HG02970 (cell line): ENCODE measurements at regions not wholly inside any gene's neighbourhood (a gene's known extent, or its start where the extent isn't known, plus 50 kb on each side); places are given as distances from the start of the nearest gene placed in this dataset.

ENCODE experiments used
- ATAC-seq: cut with Tn5 transposase; IDR thresholded peaks from one replicate; pipeline ENCODE4 v1.9.1; 2021; ENCODE audit warnings: mild to moderate bottlenecking, moderate library complexity, moderate number of reproducible peaks; ENCODE audit not compliant: unreplicated experiment, low FRiP score

DNA sequence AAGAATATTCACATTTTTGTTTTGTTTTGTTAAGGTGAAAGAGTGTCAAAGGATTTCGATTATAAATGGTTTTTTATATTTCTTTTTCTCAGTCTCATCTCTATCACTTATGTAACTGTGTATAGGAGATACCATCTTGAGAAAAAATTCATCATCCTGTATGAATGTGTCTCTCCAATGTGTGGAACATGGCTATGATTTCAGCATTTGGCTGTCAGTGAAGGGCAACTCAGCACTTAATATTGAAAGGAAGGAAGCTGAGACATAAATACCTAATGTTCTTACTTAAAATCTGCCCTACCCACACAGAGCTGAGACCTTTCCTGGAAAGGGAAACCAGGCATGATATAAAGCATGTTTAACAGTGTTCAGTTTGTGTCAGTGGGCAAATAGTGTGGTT lies 474.2 kb upstream of the RIOK2 start:
- ATAC-seq = no peak

DNA sequence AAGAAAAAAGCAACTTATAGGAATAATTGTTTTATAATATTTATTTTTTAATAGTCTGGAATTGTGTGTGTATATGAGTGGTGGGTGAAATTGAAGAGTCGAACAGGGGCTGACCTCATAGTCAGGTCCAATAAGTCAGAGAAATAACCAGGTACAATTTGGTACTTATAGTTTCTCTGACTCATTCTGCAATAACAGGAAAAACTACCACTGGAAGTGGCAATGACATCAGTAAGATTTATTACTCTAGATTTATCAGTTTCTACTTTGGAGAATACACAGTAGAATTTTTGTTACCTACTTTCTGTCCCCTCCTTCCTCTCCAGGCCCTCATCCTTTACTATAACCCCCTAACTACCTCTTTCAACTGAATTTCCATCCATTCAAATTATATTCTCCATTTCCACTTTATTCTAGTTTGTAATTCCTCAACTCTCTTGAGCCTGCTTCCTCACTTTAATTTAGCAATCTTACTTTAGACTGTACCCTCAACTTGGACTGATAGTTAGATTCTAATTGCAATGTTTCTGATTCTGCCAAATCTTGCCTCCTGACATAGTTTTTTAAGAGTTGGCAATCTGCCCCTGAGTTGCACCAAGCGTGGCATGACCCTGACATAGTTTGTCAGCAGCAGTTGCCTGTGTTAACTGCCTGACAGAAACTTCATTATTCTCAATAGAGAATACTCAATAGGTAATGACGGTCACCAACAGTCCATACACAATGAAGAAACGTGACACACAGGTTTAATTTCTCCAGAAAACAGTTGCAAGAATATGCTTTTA lies 475.3 kb upstream of the RIOK2 start:
- ATAC-seq = no peak

DNA sequence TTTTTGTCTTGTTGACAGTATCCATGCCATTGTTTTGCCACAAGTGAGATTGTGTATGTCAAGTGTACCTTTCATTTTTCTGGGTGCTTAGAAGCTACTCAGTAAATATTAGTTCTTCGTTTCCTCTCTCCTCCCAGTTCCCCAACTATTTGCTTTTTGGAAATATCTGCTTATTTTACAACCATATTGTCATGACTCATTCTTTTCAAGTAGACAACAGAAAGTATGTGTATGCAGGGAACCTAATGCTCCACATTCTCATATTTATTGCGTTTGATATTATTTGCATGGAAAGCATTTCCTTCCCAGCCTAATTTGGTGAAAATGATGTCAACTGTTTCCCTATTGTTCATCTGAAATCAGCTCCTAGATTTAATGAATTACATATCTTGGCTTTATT lies 483.7 kb upstream of the RIOK2 start:
- ATAC-seq = no peak

DNA sequence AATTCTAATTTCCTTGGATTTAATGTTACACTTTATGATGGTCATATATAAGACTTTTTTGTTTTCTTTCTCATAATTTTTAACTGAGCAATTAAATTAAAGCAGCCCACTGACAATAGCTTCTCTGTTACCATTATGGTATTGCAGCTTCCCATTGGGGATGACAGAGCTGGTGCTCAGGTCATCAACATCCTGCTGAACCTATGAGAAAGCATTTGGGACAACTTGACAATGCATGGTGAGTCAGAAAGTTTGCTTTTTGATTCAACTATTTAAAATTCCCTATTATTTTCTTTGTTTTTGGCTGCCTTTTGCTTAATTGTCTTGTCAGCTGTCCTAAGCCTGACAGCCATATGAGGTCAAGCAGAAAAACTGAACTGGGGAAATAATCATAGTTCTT lies 487.4 kb upstream of the RIOK2 start:
- no peak for ATAC-seq

DNA sequence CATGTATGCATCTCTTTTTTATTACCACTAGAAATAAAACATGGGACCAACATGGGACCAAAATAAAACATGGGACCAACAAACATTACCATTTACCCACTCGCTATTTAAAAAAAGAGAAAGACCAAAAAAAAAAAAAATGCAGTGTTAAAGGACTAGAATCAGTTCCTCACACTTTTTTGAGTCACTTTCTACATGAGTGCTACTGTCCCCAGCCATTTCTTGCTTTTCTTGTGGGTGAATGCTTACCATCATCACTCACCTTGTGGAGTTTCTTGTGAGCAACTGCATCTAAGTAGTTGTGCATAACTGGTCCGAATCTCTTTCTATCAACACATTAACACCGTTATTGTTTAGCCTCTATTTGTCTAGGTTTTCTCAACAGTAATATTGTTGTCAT lies 493.6 kb upstream of the RIOK2 start:
- ATAC-seq = no peak

DNA sequence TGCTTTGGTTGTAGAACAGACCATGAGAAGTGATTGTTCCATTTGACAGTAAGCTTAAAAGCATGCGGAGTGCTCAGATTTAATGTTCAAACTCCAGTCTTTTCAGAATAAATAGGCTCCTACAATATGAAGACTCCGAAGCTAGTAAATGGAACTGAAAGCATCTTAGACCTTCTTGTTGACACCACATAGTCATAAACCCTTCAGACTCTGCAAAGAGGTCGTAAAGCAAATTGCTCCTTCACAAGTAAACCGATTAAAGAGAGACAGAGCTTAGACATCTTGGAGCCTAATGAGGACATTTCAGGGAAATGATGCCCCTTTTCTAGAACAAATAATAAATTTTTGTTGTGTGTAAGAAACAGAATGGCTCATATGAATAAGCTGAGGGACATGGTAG lies 511.0 kb upstream of the RIOK2 start:
- ATAC-seq = no peak

DNA sequence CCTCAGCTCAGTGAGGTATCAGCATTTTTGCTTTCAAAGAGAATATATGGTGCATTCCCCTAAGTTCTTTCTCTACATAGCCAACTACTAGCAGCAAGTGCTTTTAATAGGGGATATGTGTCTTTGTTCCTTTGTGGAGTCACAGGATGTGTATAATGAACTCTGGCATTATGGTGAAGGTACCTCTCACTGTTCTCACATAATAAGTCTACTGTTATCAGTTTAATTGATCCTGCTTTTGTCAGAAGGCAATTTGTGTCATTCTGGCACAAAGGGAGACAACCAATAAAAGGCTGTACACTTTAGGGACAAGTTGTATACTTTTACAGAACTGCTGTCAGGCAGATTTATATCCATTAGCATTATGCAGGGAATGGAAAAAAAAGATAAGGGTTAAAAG lies 531.4 kb upstream of the RIOK2 start:
- ATAC-seq = no peak

DNA sequence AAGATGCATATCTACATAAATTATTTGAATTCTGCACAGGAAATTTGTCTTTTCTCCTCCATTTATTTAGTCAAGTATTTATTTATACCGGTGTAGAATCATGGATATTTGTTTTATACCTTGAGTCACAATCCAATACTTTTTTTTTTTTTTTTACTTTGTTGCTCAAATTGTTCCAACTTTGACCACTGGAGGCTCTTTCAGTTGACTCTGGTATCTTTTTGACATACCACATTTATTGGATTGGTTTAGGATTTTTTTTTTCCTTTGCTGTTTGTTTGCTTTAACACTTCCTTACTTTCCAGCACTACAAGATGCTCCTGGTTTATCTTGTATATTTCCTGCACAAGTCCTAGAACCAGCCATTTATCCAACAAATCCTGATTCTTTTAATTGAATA lies 543.1 kb upstream of the RIOK2 start:
- ATAC-seq = no peak

DNA sequence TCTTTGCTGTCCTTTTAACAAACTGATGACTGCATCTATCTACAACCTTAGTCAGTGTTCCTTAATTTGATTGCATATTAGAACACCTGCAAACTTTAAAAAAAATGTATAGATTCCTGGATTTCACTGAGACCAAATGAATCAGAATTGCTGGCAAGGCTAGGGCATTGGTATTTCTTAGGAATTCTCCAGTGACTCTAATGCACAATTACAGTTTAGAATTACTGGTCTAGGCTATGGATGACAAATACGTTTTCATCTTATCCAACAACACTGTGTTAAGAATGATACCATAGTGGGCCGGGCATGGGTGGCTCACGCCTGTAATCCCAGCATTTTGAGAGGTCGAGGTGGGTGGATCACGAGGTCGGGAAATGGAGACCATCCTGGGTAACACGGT lies 545.9 kb upstream of the RIOK2 start:
- ATAC-seq = no peak

DNA sequence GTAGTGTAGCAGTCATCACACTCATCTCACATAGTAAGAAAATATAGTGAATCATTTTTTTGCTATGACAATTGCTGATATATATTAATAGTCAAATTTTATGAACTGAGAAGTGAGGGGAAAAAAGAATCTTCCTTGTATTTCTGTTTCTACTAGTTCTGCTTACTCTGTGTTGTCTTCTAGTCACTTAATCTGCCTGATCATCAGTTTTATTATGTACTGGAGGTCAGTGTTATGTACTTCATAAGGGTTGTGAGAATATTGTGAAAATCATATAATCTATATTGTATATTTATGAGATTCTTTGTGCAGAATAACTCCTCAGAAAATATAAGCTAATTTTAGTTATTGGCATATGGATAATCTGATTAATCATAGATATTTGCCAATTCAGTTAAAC lies 546.9 kb upstream of the RIOK2 start:
- ATAC-seq = no peak

DNA sequence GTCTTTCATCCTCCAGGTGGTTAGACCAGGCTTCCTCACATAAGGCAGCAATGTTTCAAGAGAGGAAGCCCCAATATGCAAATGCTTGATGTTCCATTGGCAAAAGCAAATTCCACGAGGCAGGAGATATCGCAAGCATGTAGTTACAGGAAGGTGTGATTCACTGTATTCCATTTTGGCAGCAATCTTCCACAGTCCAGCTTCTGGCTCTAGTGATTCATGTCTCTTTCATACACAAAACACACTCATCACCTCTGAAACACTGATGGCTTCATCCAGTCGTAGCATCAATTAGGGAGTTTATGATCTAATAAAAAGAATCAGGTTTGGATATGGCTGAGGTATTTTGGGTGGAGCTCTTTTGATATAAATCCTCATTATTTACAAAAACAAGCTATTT lies 552.2 kb upstream of the RIOK2 start:
- no peak for ATAC-seq

DNA sequence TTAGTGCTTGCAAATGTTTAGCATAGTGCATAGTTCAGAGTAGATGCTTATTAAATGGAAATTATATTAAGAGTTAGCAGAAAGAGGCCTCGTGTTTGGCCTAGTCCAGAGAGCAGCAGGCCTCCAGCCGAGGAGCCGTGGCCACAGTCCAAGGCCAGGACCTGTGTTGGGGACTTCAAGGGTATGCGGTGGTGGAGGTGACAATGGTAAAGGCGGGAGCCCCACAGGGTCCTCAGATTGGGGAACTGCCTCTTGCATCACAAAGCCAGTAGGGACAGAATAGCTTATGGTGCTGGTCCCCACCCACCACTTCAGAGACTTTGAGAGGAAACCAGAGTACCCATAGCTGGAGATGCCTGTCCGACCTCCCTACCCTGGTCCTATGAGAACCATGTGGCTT lies 554.6 kb upstream of the RIOK2 start:
- ATAC-seq = no peak

DNA sequence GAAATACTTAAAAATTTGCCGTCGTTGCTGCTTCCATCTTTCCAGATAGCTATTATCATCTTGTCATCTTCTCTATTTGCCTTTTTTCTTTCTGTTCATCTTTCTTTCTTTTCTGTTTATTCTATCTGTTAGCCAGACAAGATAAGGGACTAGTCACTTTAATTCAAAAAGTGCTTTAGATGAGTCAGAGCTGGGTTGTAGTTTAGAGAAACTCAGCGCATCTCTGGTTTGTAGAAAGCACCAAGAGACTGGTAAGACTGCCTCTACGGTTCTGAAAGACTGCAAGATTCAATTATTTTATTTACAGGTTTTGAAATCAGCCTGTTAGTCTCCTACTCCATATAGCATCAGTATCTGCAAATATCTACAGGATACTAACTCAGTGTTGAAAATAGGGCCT lies 562.8 kb upstream of the RIOK2 start:
- no peak for ATAC-seq

DNA sequence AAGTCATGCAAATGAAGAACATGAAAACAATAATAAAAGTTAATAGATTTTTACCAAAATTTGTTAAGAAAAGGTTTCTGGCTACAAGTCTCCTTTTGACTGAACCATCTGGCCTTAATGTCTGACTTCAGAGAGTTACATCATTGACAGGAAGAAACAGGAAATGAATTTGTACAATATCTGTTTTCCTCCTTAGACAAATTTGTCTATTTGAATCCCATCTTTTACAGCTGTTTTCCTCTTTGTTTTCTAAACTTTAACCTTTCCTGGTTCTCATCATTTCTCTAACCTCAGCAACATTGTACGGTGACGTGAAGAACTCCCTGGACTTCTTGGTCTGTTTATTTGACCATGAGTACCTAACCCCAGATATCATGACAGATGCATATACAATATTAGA lies 567.5 kb upstream of the RIOK2 start:
- ATAC-seq = no peak

DNA sequence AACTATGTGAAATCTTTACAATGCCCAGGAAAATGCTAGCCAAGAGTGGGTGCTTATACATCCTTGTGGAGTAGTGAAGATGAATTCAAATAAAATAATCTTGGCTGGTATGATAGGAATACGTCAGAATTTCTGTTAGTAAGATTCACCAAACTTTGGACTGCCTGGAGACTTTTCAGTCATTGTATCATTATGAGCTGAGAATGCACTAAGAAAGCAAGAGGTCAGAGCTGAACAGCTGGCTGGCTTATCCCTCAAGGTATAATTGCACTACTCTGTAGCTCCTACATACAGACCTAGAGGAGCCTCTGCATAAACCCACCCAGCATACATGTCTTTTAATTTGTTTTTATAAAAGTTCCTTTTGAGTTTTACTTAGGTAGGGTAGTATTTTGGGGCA lies 568.5 kb upstream of the RIOK2 start:
- ATAC-seq = no peak

DNA sequence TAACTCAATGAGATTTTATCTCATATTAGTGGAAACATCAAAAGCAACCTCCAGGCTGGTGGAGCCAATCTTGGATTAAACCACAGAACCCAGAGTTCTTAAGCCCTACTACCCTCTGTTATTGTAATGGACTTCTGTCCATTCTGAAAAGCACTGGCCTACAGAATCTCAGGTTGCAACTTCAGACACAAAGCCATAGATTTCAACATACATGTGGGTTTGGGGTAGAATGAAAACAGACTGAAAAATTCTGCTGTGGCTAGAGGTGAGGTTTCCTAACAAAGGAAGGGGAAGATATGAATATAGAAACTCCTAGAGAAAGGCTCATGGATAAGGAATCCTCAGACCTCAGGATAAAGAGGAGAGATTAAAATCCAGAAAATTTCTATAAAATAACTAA lies 569.8 kb upstream of the RIOK2 start:
- no peak for ATAC-seq

DNA sequence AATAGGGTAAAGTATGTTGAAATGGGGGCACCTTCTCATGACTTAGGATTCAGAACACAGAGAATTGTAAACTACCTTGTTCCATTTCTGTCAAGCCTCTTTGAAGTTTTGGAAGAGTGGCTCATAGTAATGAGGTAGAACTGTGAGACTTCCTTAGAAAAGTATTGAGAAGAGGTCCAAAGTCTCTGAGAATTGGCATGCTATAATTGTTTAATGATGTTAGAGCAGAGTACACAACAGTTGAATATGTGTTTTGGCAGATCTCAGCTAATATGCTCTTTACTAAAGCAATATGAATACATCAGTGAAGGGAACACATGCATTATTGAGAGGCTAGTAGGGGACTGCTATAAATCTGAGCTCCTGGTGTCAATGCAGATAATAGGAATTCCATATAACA lies 579.4 kb upstream of the RIOK2 start:
- no peak for ATAC-seq

DNA sequence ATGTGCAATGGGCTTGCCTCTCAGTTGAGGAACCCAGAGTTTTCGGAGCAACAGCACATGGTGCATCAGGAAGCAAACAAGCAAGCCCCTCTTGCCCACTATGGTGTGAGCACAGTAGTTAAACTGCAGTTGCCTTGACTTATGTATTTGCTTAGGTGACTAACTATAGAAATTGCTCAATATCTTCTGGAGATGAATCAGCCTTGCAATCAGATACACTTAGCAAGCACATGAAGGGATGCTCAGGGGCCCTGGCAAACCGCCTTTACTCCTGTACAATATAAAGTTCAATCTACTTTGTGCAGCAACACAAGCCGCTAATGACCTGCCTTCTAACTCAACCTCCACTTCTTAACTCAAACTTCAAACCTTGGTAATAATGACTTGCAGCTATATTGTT lies 581.7 kb upstream of the RIOK2 start:
- no peak for ATAC-seq

DNA sequence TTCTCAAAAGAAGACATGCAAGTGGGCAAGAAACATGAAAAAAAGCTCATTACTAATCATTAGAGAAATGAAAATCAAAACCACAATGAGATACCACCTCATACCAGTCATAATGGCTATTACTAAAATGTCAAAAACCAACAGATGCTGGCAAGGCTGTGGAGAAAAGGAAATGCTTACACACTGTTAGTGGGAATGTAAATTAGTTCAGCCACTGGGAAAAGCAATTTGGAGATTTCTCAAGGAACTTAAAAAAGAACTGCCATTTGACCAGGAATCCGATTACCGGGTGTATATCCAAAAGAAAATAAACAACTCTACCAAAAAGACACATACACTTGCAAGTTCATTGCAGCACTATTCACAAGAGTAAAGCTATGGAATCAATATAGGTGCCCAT lies 595.4 kb upstream of the RIOK2 start:
- no peak for ATAC-seq

DNA sequence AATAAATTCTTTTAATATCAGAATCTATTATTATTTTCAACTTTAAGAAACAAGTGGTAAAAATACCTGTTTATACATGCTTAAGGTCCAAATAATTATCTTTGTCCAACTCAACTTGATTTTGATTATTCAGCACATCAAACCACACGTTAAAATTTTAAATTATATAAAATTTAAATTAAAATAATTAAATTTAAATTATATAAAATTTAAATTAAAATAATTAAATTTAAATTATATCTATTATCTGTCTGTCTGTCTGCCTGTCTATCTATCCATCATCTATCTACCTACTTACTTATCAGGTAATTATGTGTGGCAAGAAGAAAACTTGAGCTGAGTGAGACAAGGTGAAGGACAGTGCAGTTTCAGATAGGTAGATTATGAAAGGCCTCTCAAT lies 605.3 kb upstream of the RIOK2 start:
- no peak for ATAC-seq

DNA sequence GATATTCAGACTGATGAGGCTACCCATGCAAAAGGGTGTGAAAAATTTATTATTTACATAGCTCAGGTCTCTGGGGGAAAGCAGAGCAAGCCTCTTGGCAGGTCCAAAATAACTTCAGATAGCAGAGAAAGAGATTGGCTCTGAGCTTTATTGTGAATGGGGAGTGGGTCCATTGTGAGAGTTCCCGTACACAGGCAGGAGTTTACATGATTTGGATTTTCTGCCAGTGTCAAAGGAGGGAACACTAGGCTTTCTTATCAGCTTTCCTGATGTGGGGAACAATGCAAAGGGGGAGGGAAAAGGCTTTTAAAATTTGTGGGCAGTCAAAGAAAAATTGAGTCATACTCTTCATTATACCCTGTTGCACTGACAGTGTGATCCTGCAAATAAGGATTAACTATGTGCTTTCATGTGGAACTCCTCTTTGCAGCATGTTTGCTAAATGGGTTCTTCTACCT lies 615.0 kb upstream of the RIOK2 start:
- ATAC-seq = no peak

DNA sequence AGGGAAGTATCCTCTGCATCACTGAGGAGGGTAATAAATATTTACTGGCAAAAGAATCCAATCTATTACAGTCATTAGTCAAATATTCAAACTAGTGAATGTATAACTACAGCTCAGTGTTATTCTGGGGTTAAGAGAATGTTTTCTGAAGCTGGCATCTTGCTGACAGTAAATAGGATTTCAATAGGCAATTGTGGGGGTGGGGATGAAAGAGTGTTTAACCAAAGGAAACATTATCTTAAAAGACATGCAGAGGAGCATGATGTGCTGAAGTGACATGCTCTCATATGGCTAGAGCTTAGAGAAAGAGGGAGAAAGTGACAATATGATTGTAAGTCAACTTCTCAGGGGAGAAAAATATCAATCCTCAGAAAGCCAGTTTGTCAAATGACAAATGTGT lies 618.4 kb upstream of the RIOK2 start:
- no peak for ATAC-seq

DNA sequence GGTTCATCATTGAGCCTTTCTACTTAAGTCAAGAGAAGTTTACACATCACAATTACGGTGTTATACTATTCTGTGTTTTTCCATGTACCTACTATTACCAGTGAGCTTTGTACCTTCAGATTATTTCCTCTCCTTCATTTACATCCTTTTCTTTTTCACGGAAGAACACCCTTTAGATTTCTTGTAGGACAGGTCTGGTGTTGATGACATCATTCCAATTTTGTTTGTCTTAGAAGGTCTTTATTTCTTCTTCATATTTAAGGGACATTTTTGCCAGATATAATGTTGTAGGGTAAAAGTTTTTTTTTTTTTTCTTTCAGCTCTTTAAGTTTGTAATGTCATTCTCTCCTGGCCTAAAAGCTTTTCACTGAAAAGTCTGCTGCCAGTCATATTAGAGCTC lies 637.1 kb upstream of the RIOK2 start:
- ATAC-seq = no peak
